GM12878 (cell line): ENCODE measurements at regions not wholly inside any gene's neighbourhood (a gene's known extent, or its start where the extent isn't known, plus 50 kb on each side); places are given as distances from the start of the nearest gene placed in this dataset.

Experiments
- CBX5 ChIP-seq: sonication (generic); IDR thresholded peaks from 2 replicates; pipeline ENCODE4 v1.6.1; 2016; ENCODE audit warnings: low read depth, moderate library complexity, mild to moderate bottlenecking, inconsistent platforms
- CTCF ChIP-seq, 3 experiments: IDR thresholded peaks in 2 of 3; conservative IDR thresholded peaks in 1 of 3; 2 replicates each; pipeline ENCODE4 v1.5.1; 2011; ENCODE audit warnings: low read depth in 3 of 3, low read length in 3 of 3, mild to moderate bottlenecking in 3 of 3, control low read depth in 2 of 3, moderate library complexity in 2 of 3, inconsistent platforms in 1 of 3, mixed read lengths in 1 of 3; ENCODE audit not compliant: control insufficient read depth in 2 of 3, insufficient read depth in 1 of 3; ENCODE audit errors: extremely low read depth in 1 of 3
- PAX8 ChIP-seq: fragments of 450-650 bp; IDR thresholded peaks from 2 replicates; pipeline ENCODE4 v1.6.1; 2017; ENCODE audit warnings: mild to moderate bottlenecking, moderate library complexity
- POLR2A ChIP-seq: IDR thresholded peaks from 2 replicates; pipeline ENCODE4 v1.6.1; 2011; ENCODE audit warnings: low read depth, mild to moderate bottlenecking, low read length
- TCF7 ChIP-seq: IDR thresholded peaks from 2 replicates; pipeline ENCODE4 v1.6.1; 2014; ENCODE audit warnings: antibody characterized with exemption, borderline replicate concordance
- ZNF24 ChIP-seq: fragments of 450-650 bp; IDR thresholded peaks from 2 replicates; pipeline ENCODE4 v1.6.1; 2017; ENCODE audit warnings: antibody characterized with exemption, mild to moderate bottlenecking
- TF ChIP-seq, protein P1 (sequence below): IDR thresholded peaks from 2 replicates; pipeline ENCODE4 v1.6.1; 2012; ENCODE audit warnings: mild to moderate bottlenecking, low read depth, low read length

DNA sequence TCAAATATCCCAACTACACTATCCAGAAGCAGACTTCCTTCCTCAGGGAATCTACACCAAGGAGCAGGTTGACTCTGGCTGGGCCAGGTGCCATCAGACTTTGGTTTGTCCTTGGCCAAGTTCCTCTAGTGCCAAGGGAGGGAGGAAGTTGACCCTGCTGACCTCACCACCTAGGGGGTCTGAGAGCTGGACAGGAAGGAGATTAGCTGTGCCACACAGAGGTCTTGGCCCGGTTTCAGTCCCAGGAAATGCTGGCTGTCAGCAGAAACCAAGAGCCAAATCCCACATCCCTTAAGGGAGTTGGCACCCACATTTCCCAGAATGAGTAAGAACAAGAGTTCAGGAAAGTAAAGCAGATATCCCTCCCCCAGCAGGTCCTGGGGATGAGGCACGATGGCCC lies 178.2 kb downstream of the SALL1 start:
- TF ChIP-seq POLR2A (no peak), CBX5 (no peak), ZNF24 (no peak), CTCF (IDR thresholded peaks at IDR 0.05 in 2 of 3, conservative IDR thresholded peaks at IDR 0.05 in 1 of 3; ENCODE audit: control insufficient read depth in 2 of 3, extremely low read depth in 1 of 3, insufficient read depth in 1 of 3, low read depth in 3 of 3, low read length in 3 of 3) (no peak), PAX8 (no peak), TCF7 (no peak)
- TF ChIP-seq, protein P1, sequence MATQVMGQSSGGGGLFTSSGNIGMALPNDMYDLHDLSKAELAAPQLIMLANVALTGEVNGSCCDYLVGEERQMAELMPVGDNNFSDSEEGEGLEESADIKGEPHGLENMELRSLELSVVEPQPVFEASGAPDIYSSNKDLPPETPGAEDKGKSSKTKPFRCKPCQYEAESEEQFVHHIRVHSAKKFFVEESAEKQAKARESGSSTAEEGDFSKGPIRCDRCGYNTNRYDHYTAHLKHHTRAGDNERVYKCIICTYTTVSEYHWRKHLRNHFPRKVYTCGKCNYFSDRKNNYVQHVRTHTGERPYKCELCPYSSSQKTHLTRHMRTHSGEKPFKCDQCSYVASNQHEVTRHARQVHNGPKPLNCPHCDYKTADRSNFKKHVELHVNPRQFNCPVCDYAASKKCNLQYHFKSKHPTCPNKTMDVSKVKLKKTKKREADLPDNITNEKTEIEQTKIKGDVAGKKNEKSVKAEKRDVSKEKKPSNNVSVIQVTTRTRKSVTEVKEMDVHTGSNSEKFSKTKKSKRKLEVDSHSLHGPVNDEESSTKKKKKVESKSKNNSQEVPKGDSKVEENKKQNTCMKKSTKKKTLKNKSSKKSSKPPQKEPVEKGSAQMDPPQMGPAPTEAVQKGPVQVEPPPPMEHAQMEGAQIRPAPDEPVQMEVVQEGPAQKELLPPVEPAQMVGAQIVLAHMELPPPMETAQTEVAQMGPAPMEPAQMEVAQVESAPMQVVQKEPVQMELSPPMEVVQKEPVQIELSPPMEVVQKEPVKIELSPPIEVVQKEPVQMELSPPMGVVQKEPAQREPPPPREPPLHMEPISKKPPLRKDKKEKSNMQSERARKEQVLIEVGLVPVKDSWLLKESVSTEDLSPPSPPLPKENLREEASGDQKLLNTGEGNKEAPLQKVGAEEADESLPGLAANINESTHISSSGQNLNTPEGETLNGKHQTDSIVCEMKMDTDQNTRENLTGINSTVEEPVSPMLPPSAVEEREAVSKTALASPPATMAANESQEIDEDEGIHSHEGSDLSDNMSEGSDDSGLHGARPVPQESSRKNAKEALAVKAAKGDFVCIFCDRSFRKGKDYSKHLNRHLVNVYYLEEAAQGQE = no peak
